Hematopoietic multipotent progenitor cell treated with erythropoietin and hydrocortisone succinate and interleukin-3 and kit ligand, for 17 days (in vitro differentiated cells): ENCODE measurements at regions not wholly inside any gene's neighbourhood (a gene's known extent, or its start where the extent isn't known, plus 50 kb on each side); places are given as distances from the start of the nearest gene placed in this dataset.
"Not testable (repeated sequence)": the region's sequence is repeated elsewhere in the genome, so short reads cannot be mapped to it uniquely, and the experiment has no call there.

ENCODE experiments used
- DNase-seq: peaks from one replicate; pipeline ENCODE4 v3.0.0-alpha.2; 2015; ENCODE audit warnings: low spot score

- no peak for DNase-seq
These were observed 431.3 kb downstream of the HS3ST3B1 start for GRCh38 chr17:14732211-14732610.

- no peak for DNase-seq
These were observed 430.7 kb downstream of the HS3ST3B1 start for GRCh38 chr17:14731591-14731990.

GRCh38 chr17:14730821-14731220, 429.9 kb downstream of the HS3ST3B1 start:
- no peak for DNase-seq

GRCh38 chr17:14725729-14726128, 424.8 kb downstream of the HS3ST3B1 start:
- DNase-seq, result no peak

GRCh38 chr17:14724770-14725169, 423.9 kb downstream of the HS3ST3B1 start:
- DNase-seq, result no peak

- DNase-seq, result not testable (repeated sequence)
These were observed 422.5 kb downstream of the HS3ST3B1 start for GRCh38 chr17:14723349-14723748.

- no peak for DNase-seq
These were observed 419.1 kb downstream of the HS3ST3B1 start for GRCh38 chr17:14719942-14720341.

GRCh38 chr17:14717859-14718258, 417.0 kb downstream of the HS3ST3B1 start:
- no peak for DNase-seq

GRCh38 chr17:14715561-14715960, 414.7 kb downstream of the HS3ST3B1 start:
- no peak for DNase-seq

GRCh38 chr17:14712611-14713021, 411.7 kb downstream of the HS3ST3B1 start:
- DNase-seq, result no peak

GRCh38 chr17:14704121-14704520, 403.2 kb downstream of the HS3ST3B1 start:
- no peak for DNase-seq

GRCh38 chr17:14701886-14702285, 401.0 kb downstream of the HS3ST3B1 start:
- DNase-seq, result no peak

GRCh38 chr17:14699574-14700185, 398.8 kb downstream of the HS3ST3B1 start:
- DNase-seq, result no peak

- no peak for DNase-seq
These were observed 392.5 kb downstream of the HS3ST3B1 start for GRCh38 chr17:14693382-14693781.

- no peak for DNase-seq
These were observed 389.8 kb downstream of the HS3ST3B1 start for GRCh38 chr17:14690704-14691103.

GRCh38 chr17:14688134-14688533, 387.3 kb downstream of the HS3ST3B1 start:
- DNase-seq, result no peak

- DNase-seq, result no peak
These were observed 371.9 kb downstream of the HS3ST3B1 start for GRCh38 chr17:14672830-14673229.

- no peak for DNase-seq
These were observed 370.0 kb downstream of the HS3ST3B1 start for GRCh38 chr17:14670861-14671260.

GRCh38 chr17:14664511-14664910, 363.6 kb downstream of the HS3ST3B1 start:
- no peak for DNase-seq

GRCh38 chr17:14641117-14641516, 340.2 kb downstream of the HS3ST3B1 start:
- no peak for DNase-seq

- no peak for DNase-seq
These were observed 336.4 kb downstream of the HS3ST3B1 start for GRCh38 chr17:14637260-14637659.

- no peak for DNase-seq
These were observed 329.7 kb downstream of the HS3ST3B1 start for GRCh38 chr17:14630621-14631020.

GRCh38 chr17:14630046-14630445, 329.2 kb downstream of the HS3ST3B1 start:
- DNase-seq, result no peak

- DNase-seq, result no peak
These were observed 321.8 kb downstream of the HS3ST3B1 start for GRCh38 chr17:14622615-14623101.
